Right lobe of liver (tissue), 6 donors: ENCODE measurements at regions not wholly inside any gene's neighbourhood (a gene's known extent, or its start where the extent isn't known, plus 50 kb on each side); places are given as distances from the start of the nearest gene placed in this dataset.

Experiments
- ATAC-seq, 4 donors: fragments of 200-7000 bp; cut with Tn5 transposase; one replicate each; pipeline ENCODE4 v1.9.1; 2020; ENCODE audit warnings: mild to moderate bottlenecking in 4 of 4, moderate library complexity in 4 of 4
- DNase-seq, 3 donors: peaks; one replicate each; pipeline ENCODE4 v3.0.0-alpha.2; 2020
- H3K27ac ChIP-seq, 3 donors: fragments of 200-600 bp; one replicate each; pipeline ENCODE4 v1.8.0; 2022
- H3K27me3 ChIP-seq, 2 donors: fragments of 200-600 bp; one replicate each; pipeline ENCODE4 v1.8.0; 2022
- H3K36me3 ChIP-seq, 4 donors: fragments of 200-600 bp; sonication (generic) in 1 of 4; one replicate each; pipeline versions ENCODE4 v1.5.1 to v1.8.0; 2017 to 2022; ENCODE audit warnings: control low read depth in 1 of 4
- H3K4me1 ChIP-seq, 4 donors: fragments of 200-600 bp; sonication (generic) in 1 of 4; one replicate each; pipeline versions ENCODE4 v1.5.1 to v1.8.0; 2017 to 2022; ENCODE audit warnings: control low read depth in 1 of 4
- H3K4me3 ChIP-seq, 3 donors: fragments of 200-600 bp; one replicate each; pipeline ENCODE4 v1.8.0; 2022
- H3K9me3 ChIP-seq, 4 donors: fragments of 200-600 bp; sonication (generic) in 1 of 4; one replicate each; pipeline versions ENCODE4 v1.5.1 to v1.8.0; 2017 to 2022; ENCODE audit warnings: control low read depth in 1 of 4
- POLR2A ChIP-seq: fragments of 450-650 bp; IDR thresholded peaks from one replicate; pipeline ENCODE4 v1.6.1; 2017; ENCODE audit warnings: antibody characterized with exemption, mild to moderate bottlenecking
- WGBS: methylation state at CpG from one replicate; pipeline ENCODE4 v1.1.6; 2018; ENCODE audit warnings: low coverage, low lambda C conversion rate; ENCODE audit not compliant: insufficient coverage; ENCODE audit errors: missing lambda C conversion rate; 5-methylcytosine and 5-hydroxymethylcytosine counted together
- intact Hi-C, 2 donors: fragments of 100-400 bp; cut with DNase I; formaldehyde crosslinking; loops; one replicate each; pipeline versions ENCODE4 v1.11.2 to v1.14.1; 2022
- TF ChIP-seq, protein P1 (sequence below), 4 donors: fragments of 200-600 bp in 3 of 4; fragments of 450-650 bp in 1 of 4; IDR thresholded peaks; one replicate each; pipeline versions ENCODE4 v1.5.1 to v1.8.0; 2016 to 2022; ENCODE audit warnings: antibody characterized with exemption in 4 of 4, mild to moderate bottlenecking in 2 of 4
- donor health status: DM: no; HTN: yes; CAD: no.
- donor health status: DM: no; HTN: no; CAD: no.
- donor health status: DM: no; HTN: no; CAD: no.
- donor health status: DM: no; HTN: yes; CAD: no.
- donor health status: DM: no; HTN: yes; CAD: no.

DNA sequence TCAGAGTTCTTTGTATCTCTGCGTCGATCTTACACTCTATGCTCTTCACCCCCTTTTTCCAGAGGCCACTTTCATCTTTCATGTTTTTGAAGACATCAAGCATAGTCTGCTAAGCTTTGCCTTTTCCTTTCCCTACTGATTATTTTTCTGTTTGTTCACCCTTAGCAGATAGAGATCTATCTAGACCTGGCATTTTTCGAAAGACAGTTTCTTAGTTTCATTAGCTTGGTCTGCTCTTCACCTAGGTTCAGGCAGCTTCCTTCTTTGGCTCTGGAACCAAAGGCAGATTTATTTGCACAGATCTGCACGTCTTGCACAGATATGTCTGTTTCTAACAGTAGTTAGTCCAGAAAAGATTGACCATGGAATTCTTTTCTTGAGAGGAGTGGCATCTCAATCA, 122.7 kb upstream of the HS3ST5 start:
- no peak for TF ChIP-seq POLR2A
- TF ChIP-seq, protein P1, sequence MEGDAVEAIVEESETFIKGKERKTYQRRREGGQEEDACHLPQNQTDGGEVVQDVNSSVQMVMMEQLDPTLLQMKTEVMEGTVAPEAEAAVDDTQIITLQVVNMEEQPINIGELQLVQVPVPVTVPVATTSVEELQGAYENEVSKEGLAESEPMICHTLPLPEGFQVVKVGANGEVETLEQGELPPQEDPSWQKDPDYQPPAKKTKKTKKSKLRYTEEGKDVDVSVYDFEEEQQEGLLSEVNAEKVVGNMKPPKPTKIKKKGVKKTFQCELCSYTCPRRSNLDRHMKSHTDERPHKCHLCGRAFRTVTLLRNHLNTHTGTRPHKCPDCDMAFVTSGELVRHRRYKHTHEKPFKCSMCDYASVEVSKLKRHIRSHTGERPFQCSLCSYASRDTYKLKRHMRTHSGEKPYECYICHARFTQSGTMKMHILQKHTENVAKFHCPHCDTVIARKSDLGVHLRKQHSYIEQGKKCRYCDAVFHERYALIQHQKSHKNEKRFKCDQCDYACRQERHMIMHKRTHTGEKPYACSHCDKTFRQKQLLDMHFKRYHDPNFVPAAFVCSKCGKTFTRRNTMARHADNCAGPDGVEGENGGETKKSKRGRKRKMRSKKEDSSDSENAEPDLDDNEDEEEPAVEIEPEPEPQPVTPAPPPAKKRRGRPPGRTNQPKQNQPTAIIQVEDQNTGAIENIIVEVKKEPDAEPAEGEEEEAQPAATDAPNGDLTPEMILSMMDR (IDR thresholded peaks at IDR 0.05), result no peak
- no peaks in the 10 kb centered on the region for H3K4me1 ChIP-seq
- H3K27me3 ChIP-seq, result no peaks in the 10 kb centered on the region
- H3K27ac ChIP-seq, result no peak overlapping the region
- no peak overlapping the region for H3K4me3 ChIP-seq
- intact Hi-C loops, result no loop called here
- WGBS, result 69% methylated on average over 4 of the region's 4 CpGs
- DNase-seq (no peak), ATAC-seq (no peak)
- no peaks in the 10 kb centered on the region for H3K36me3 ChIP-seq
- no peaks in the 10 kb centered on the region for H3K9me3 ChIP-seq

DNA sequence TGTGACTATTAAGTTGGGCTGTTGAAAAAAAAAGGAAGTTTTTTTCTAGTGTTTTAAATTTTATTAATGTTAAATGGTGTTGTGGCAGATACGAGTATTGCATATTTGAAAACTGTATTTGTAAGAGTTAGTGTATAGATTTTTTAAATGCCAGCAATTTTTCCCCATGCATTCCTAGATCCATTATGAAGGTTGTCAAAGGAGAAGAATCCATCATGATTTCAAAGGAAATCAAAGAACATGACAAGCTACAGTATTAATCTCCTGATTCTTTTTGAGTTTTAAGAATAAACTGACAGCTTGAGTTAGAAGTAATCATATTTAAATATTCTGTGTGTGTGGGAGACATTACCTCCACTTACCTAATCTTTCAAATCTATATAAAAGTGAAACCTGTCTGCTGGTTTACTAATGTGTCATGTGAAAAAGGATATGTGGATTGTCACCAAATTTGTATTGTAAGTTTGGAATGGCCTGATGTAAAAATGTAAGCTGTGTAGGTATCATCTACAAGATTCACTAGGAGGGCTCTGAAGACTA, 111.0 kb upstream of the HS3ST5 start:
- 57% methylated on average over 1 of the region's 1 CpG for WGBS
- no peaks in the 10 kb centered on the region for H3K27me3 ChIP-seq
- DNase-seq, result no peak
- no peaks in the 10 kb centered on the region for H3K4me1 ChIP-seq
- H3K27ac ChIP-seq, result no peak overlapping the region
- no peak for ATAC-seq
- intact Hi-C loops, result no loop called here
- no peak overlapping the region for H3K4me3 ChIP-seq
- H3K36me3 ChIP-seq, result no peaks in the 10 kb centered on the region
- no peak for TF ChIP-seq POLR2A
- TF ChIP-seq, protein P1 (IDR thresholded peaks at IDR 0.05), result no peak
- no peaks in the 10 kb centered on the region for H3K9me3 ChIP-seq

DNA sequence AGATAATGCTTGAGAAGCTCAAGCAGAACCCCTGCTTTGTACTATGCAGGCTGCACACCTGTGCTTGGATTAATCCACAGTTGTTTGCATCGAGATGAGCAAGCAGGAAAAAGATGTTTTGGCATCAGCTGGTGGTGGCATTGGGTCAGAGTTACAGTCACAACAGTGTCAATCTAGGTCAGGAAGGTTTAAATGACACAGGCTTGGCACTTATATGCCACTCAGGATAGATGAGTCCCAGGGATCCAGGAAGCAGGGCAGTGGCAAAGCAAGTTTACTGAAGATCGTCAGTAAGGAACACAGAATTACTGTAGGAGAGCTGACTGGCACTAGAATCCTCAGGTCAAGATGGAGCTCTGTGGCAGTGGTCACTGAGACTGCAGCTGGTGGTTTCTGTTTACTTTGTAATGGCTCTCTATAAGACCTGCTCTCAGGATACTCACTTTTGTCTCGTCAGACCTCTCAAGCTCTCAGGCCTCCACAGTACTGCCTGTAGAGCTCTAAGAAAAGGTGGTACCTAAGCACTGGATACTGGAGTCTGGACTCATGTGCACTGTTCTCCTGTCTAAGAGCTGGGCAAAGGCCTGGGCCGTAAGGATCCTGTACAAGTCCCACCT, 110.1 kb upstream of the HS3ST5 start:
- Histone ChIP-seq H3K4me1 (no peaks in the 10 kb centered on the region), H3K4me3 (no peak overlapping the region), H3K9me3 (no peaks in the 10 kb centered on the region), H3K36me3 (no peaks in the 10 kb centered on the region), H3K27me3 (no peaks in the 10 kb centered on the region), H3K27ac (no peak overlapping the region)
- TF ChIP-seq, protein P1 (IDR thresholded peaks at IDR 0.05), result no peak
- TF ChIP-seq POLR2A, result no peak
- intact Hi-C loops, result no loop called here
- DNase-seq (no peak), ATAC-seq (no peak)
- whole genome bisulfite sequencing, result 41% methylated on average over 2 of the region's 4 CpGs

DNA sequence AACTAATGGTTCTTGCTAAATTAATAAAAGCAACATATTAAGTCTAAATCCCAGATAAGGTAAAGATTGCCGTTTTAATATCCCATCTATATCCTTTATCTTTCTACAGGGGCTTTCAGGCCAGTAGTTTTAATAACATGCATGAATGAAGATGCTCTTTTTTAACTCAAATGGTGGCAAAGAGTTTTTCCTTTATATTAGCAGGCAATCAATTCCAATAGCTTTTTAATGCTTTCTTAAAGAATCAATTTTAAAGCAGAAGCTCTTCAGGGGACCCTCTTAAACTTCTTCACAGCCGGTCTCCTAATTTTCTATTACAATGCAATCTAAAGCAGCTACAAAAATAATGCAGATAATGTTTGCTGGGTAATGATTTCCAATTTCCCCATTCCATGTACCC, 107.8 kb upstream of the HS3ST5 start:
- intact Hi-C loops, result no loop called here
- DNase-seq, result no peak

More for the DNA sequence above, 107.8 kb upstream of the HS3ST5 start:
- Histone ChIP-seq H3K36me3 (no peaks in the 10 kb centered on the region), H3K4me1 (no peaks in the 10 kb centered on the region), H3K27me3 (no peaks in the 10 kb centered on the region), H3K27ac (no peak overlapping the region), H3K4me3 (no peak overlapping the region), H3K9me3 (no peaks in the 10 kb centered on the region)
- no peak for ATAC-seq
- 39% methylated on average over 2 of the region's 2 CpGs for WGBS
- no peak for TF ChIP-seq POLR2A
- TF ChIP-seq, protein P1 (IDR thresholded peaks at IDR 0.05), result no peak
